HG03520 (cell line): ENCODE measurements at regions not wholly inside any gene's neighbourhood (a gene's known extent, or its start where the extent isn't known, plus 50 kb on each side); places are given as distances from the start of the nearest gene placed in this dataset.
"Not testable (repeated sequence)": the region's sequence is repeated elsewhere in the genome, so short reads cannot be mapped to it uniquely, and the experiment has no call there.

Source experiments
- ATAC-seq: cut with Tn5 transposase; IDR thresholded peaks from one replicate; pipeline ENCODE4 v1.9.1; 2021; ENCODE audit warnings: mild to moderate bottlenecking, moderate library complexity; ENCODE audit not compliant: unreplicated experiment

- ATAC-seq, result no peak
Observed at GRCh38 chr1:47656719-47657685, 219.2 kb downstream of the FOXD2 start.

- ATAC-seq, result no peak
Observed at GRCh38 chr1:47658161-47658920, 220.5 kb downstream of the FOXD2 start.

GRCh38 chr1:47659146-47659545 lies 221.3 kb downstream of the FOXD2 start:
- no peak for ATAC-seq

GRCh38 chr1:47660622-47661021 lies 222.8 kb downstream of the FOXD2 start:
- ATAC-seq, result no peak

- ATAC-seq, result no peak
Observed at GRCh38 chr1:47661040-47661439, 223.2 kb downstream of the FOXD2 start.

GRCh38 chr1:47662068-47662467 lies 224.2 kb downstream of the FOXD2 start:
- no peak for ATAC-seq

- peak; percentile 44 for ATAC-seq
Observed at GRCh38 chr1:47663286-47663685, 225.4 kb downstream of the FOXD2 start.

GRCh38 chr1:47664356-47664755 lies 226.5 kb downstream of the FOXD2 start:
- ATAC-seq, result no peak

GRCh38 chr1:47664896-47665295 lies 227.1 kb downstream of the FOXD2 start:
- ATAC-seq, result not testable (repeated sequence)

GRCh38 chr1:47669081-47669585 lies 231.3 kb downstream of the FOXD2 start:
- no peak for ATAC-seq

GRCh38 chr1:47672622-47673021 lies 234.8 kb downstream of the FOXD2 start:
- no peak for ATAC-seq

- ATAC-seq, result no peak
Observed at GRCh38 chr1:47674189-47674588, 236.3 kb downstream of the FOXD2 start.

- ATAC-seq, result no peak
Observed at GRCh38 chr1:47675047-47675675, 237.3 kb downstream of the FOXD2 start.

GRCh38 chr1:47675721-47676120 lies 237.9 kb downstream of the FOXD2 start:
- no peak for ATAC-seq

- ATAC-seq, result no peak
Observed at GRCh38 chr1:47676311-47677054, 238.6 kb downstream of the FOXD2 start.

- ATAC-seq, result no peak
Observed at GRCh38 chr1:47677241-47677940, 239.5 kb downstream of the FOXD2 start.

GRCh38 chr1:47678464-47678980 lies 240.7 kb downstream of the FOXD2 start:
- no peak for ATAC-seq

GRCh38 chr1:47679301-47679791 lies 241.5 kb downstream of the FOXD2 start:
- no peak for ATAC-seq

- no peak for ATAC-seq
Observed at GRCh38 chr1:47679826-47680225, 242.0 kb downstream of the FOXD2 start.
